GM18873 (cell line): ENCODE measurements at regions not wholly inside any gene's neighbourhood (a gene's known extent, or its start where the extent isn't known, plus 50 kb on each side); places are given as distances from the start of the nearest gene placed in this dataset.
"Not testable (repeated sequence)": the region's sequence is repeated elsewhere in the genome, so short reads cannot be mapped to it uniquely, and the experiment has no call there.

Experiments used
- ATAC-seq: cut with Tn5 transposase; IDR thresholded peaks from one replicate; pipeline ENCODE4 v1.9.1; 2021; ENCODE audit warnings: mild to moderate bottlenecking, moderate library complexity, moderate number of reproducible peaks; ENCODE audit not compliant: unreplicated experiment, low FRiP score

DNA sequence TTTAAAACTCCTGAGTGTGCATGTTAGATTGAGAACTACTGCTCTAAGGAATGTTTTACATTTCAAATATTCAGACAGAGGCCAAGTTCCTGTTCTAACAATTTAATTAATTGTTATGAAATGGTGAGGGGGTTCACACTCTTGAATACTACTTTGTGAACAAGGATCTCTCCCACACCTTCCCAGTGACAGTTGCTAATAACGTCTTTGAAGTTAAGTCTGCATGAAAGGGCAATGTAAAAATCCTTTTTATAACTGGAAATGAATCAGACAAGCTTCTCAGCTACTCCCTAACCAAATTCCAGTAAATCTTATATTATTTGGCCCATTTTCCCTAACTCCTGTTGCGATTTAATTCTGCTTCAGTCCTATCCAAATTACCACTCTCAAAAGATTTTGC, 828.5 kb upstream of the ADAMTS5 start:
- no peak for ATAC-seq

GRCh38 chr21:27793901-27794300, 827.0 kb upstream of the ADAMTS5 start:
- no peak for ATAC-seq

GRCh38 chr21:27787046-27787445, 820.2 kb upstream of the ADAMTS5 start:
- no peak for ATAC-seq

DNA sequence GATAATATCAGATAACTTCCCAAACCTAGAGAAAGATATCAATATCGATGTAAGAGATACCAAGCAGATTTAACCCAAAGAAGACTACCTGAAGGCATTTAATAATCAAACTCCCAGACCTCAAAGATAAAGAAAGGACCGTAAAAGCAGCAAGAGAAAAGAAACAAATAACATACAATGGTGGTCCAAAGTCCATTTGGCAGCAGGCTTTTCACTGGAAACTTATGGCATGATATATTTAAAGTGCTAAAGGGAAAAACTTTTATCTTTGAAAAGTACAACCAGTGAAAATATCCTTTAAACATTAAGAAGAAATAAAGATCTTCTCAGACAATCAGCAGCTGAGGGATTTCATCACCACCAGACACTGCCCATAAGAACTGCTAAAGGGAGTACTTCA, 812.7 kb upstream of the ADAMTS5 start:
- ATAC-seq, result no peak

DNA sequence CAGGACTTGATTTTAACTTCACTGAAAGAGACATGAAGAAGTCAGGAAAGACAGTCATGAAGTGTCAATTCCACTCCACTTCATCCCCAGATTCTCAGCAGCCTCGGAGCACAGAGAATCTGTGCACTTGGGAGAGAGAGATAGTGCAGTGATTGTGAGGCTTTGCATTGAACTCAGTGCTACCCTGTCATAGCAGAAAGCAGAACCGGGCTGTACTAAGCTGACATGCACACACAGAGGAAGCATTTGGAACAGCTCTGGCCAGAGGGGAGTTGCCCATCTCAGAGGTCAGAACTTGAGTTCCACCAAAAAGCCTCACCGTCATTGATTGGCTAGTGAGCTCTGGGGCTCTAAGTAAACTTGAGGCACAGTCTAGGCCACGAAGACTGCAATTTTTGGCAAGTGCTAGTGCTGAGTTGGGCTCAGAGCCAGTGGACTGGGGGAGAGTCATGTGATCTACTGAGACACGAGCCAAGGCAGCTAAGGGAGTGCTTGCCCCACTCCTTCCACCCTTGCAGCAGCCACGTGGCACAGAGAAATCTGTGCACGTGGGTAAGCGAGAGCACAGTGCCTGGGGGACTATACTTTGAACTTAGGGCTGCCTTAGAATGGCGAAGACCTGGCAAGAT, 810.2 kb upstream of the ADAMTS5 start:
- no peak for ATAC-seq

DNA sequence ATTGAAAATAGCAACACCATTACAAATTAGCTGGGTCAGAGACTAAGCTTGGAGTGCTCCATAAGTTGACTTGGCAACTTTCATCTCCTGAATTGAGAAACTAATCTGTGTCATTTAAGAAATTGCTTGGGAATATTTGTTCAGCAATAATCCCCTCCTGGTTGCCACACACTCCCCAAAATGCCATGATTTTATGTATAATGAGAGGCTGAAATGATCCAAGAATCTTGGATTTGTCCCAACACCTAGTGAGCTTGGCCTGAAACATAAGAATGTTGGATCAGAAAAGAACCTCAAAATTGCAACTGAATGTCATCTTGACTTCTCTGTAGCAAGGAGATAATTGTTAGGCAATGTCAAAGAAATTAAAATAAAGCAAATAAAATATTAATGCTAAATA, 805.9 kb upstream of the ADAMTS5 start:
- no peak for ATAC-seq

GRCh38 chr21:27771938-27772483, 805.1 kb upstream of the ADAMTS5 start:
- ATAC-seq, result no peak

DNA sequence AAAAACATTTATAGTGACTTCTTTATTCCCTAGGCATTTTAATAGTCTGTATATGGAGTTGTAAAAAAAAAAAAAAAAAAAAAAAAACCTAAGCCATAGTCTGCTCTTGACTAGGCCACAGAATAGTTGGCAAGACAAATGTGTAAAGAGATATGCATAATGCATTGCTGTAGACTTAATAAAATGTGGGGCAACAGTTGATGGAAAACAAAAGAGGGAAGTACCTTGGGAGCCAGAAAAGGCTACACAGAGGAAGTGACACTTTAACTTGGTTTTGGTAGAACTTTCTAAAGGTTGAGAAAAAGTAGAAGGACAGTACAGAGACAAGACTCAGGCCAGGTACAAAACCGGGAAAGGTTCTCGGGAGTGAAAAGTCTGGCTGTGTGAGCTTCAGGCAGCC, 802.9 kb upstream of the ADAMTS5 start:
- no peak for ATAC-seq

DNA sequence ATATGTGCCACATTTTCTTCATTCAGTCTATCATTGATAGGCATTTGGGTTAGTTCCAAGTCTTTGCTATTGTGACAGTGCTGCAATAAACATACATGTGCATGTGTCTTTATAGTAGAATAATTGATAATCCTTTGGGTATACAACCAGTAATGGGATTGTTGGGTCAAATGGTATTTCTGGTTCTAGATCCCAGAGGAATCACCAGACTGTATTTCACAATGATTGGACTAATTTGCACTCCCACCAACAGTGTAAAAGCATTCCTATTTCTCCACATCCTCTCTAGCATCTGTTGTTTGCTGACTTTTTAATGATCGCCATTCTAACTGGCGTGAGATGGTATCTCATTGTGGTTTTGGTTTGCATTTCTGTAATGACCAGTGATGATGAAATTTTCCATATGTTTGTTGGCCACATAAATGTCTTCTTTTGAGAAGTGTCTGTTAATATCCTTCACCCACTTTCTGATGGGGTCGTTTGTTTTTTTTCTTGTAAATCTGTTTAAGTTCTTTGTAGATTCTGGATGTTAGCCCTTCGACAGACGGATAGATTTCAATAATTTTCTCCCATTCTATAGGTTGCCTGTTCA, 801.3 kb upstream of the ADAMTS5 start:
- not testable (repeated sequence) for ATAC-seq

GRCh38 chr21:27764056-27764455, 797.2 kb upstream of the ADAMTS5 start:
- ATAC-seq, result no peak

- no peak for ATAC-seq
Measured at GRCh38 chr21:27761623-27762022, 794.7 kb upstream of the ADAMTS5 start.

DNA sequence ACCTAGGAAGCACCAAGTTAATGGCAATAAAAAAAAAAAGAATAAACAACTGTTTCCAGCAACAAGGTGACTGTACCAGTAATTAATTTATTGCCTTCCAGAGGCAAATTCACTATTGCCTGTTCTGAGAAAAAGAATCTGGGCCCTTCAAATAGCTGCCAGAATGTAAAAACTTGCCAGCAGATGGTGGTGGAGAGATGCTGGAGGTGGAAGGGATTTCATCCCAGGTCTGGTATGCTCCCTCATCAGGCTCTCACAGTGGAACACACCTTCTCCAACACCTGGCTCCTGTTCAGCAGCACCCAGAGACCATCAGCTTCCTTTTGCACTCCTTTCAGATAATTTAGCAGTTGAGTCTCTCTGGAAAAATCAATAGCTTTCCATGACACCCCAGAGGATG, 792.9 kb upstream of the ADAMTS5 start:
- ATAC-seq, result no peak

DNA sequence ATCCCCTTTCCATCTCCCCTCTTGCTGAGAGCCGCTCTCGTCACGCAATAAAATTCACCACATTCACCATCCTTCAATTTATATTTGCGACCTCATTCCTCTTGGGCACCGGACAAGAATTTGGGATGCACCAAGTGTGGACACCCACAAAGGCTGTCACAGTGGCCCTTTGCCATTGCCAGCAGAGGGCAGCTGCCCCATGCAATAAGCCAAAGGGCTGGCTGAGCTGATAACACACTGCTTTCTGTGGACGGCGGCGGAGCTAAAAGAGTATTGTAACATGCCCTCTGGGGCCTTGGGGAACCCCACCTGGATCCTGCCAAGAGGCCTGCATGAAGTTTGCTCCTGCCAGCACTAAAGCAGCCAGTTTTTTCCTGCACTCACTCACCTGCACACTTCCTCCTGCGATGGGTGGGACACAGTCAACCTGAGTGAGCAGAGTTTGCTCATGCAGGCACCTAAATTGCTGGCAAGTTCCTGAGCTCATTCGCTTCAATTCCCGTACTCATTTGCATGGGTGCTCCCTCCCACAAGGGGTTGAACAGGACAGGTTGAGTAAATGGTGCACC, 792.3 kb upstream of the ADAMTS5 start:
- no peak for ATAC-seq

DNA sequence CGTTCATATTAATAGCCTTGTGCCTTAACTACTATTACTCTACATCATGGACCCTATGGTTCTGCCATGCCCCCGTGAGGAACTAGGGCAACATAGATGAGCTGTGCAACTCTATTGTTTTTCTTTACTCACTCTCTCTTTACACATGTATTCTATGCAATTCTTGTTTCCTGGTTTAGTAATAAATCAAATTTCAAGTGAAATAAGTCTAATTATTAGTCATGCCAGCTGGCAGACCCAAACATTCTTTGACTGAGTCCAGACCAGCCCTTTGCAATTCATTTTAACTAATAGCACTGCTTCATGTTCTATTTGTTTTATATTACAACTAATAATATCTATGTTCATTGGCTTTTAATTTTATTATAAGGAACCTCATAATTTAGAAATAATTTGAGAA, 789.3 kb upstream of the ADAMTS5 start:
- ATAC-seq, result no peak

- no peak for ATAC-seq
Measured at GRCh38 chr21:27743971-27744564, 777.2 kb upstream of the ADAMTS5 start.

GRCh38 chr21:27741736-27742135, 774.8 kb upstream of the ADAMTS5 start:
- ATAC-seq, result no peak

DNA sequence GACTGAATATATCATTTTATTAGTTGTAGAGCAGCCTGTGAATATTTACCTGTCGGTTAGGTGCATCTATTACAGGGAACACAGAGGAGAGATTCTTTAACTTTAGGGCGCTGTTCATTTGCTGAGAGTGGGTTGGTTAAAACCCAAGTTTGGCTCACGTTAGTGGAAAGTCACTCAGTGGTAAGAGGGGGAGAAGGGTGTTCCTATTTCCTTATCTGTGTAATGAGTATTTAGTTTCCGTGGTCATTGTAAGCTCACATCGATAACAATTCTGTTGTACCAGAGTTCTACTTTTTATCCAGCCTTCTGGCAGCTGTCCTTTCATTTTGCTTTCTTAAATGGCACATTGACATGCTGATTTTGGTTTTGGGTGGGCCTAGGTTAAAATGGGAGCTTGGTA, 773.2 kb upstream of the ADAMTS5 start:
- ATAC-seq, result no peak

- ATAC-seq, result no peak
Measured at GRCh38 chr21:27739187-27739586, 772.3 kb upstream of the ADAMTS5 start.

GRCh38 chr21:27735699-27736098, 768.8 kb upstream of the ADAMTS5 start:
- ATAC-seq, result no peak

DNA sequence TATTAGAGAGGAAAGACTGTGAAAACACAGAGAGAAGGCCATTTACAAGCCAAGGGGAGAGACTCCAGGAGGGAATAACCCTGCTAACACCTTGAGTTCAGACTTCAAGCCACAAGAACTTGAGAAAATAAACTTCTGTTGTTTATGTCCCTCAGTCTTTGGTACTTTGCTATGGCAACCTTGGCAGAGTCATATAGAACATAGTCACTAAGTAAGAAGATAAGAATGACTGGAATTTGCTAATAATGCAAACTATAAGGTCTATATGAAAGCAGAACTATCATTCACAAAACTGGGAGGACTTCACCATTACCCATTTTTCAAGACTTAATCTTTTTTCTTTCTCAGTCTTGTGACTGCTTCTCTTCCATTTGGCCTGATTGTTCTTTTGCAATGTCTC, 767.3 kb upstream of the ADAMTS5 start:
- no peak for ATAC-seq

DNA sequence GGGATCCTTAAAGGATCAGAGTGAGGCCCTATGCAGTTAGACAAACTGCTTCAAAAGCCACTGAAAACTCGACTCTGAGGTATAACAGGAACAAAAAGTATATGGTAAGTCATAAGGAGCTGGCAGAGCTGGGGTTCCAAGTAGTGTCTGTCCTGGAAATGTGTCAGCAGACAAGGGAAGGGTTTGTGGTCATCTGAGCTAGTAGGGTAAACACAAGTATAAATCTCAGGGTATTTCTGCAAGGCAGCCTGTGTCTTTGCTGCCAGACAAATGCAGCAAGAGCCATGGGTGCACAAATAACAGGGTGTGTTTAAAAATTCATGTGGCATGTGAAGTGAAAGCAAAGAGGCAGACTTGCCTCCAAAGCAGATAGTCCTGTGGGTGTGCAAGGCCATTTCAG, 759.0 kb upstream of the ADAMTS5 start:
- no peak for ATAC-seq

GRCh38 chr21:27722095-27722494, 755.2 kb upstream of the ADAMTS5 start:
- no peak for ATAC-seq
